GM19328 (cell line): ENCODE measurements at regions not wholly inside any gene's neighbourhood (a gene's known extent, or its start where the extent isn't known, plus 50 kb on each side); places are given as distances from the start of the nearest gene placed in this dataset.

Experiments used
- ATAC-seq: cut with Tn5 transposase; IDR thresholded peaks from one replicate; pipeline ENCODE4 v1.9.1; 2021; ENCODE audit warnings: mild to moderate bottlenecking, moderate library complexity; ENCODE audit not compliant: unreplicated experiment

DNA sequence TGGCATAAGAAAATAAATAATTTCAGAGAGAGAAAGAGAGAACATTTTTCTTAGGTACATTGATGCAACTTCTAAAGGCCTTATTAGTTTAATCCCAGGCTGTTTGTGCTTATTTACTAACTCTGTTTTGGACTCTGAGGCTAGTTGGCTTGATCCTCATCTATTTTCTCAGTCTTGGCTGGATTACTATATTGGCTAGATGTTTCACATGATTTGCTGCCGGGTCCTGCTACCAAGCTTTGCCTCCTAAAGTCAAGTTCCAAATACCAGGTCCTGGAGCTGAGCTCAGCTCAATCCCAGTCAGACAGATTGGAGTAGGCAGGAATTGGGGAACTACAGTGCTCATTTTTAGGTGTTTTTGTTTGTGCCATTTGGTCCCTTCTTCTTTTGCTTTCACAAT lies 340.8 kb downstream of the BCAT1 start:
- ATAC-seq: no peak

GRCh38 chr12:24605916-24606315 lies 343.0 kb downstream of the BCAT1 start:
- ATAC-seq: no peak

- ATAC-seq: no peak
Observed at GRCh38 chr12:24605466-24605865, 343.4 kb downstream of the BCAT1 start.

GRCh38 chr12:24603371-24603770 lies 345.5 kb downstream of the BCAT1 start:
- no peak for ATAC-seq

DNA sequence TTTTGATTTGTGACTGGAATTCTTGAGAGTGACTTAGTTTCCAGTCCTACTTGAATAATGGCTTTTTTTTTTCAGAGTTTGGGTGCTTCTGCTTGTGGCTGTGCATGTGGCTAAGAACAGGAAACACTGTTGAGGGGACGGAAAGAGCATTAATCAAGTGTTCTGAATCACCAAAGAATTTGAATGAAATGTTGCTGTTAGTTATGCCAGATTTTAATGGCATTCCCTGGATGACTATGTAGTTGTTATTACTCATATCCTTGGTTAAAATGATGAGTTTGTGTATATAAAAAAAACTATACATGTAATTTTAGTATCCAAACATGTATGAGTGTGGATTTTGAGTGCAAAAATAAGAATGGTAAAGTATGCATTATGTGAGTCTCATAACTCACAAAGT lies 347.9 kb downstream of the BCAT1 start:
- ATAC-seq: no peak

GRCh38 chr12:24600551-24600950 lies 348.4 kb downstream of the BCAT1 start:
- ATAC-seq: no peak

DNA sequence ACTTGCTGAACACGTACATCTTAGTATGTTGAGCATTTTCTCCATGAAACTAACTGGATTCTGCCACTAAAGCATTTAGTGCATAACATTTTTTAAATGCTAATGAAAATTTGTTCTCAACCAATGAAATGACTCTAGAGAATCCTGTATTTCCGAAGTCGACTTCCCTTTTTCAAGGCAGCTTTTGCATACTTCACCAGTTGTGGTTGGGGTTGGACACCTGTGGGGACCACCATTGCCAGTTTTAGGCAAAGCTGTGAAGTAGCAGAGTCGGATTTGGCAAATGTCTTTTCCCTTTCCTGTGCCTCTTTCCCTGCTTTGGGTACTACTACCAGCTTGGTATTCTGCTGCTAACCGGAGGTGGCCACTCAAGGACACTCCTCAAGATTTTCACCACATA lies 349.2 kb downstream of the BCAT1 start:
- no peak for ATAC-seq

DNA sequence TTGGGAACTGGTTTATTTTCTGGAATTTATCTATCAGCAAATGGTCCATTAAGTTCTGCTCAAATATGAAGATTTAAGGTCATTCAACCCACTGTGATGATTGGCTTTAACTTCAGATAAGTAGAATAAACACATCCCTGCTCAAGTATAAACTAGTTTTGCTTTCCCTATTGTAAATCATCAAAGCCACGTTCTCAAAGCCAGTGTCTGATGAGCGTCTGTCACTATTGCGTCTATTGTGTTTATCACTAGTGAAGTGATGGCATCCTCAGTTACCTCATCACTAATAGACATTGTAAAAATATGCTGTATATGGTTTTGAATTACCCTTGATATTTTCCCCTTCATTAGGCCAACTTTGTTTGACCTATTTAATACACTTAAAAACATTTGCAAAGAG lies 351.3 kb downstream of the BCAT1 start:
- ATAC-seq: no peak

DNA sequence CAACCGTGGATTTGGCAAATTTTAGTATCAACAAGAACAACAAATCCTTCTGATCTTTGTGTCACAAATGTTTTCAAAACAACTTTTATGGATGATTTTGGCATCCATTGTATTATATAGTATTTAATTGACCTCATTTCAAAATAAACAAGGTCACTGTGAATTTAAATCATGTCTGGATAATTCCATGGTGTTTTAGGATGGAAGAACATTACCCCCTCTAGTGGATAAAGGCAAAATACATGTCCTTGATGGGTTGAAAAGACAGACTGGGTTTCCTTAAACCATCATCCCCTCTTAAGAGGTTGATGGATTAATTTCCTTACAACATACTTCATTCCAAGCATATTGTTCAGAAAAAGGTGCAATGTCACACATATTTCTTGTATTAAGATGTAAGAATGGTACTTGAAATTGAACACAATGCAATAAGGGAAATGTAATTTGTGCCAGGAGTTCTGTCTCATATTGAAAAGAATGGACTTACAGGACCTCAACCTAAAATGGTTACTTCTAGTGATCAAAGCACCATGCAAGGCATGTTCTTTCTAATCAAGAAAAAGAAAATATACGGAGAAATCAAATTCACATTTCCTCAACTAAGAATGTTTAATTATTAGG lies 352.0 kb downstream of the BCAT1 start:
- no peak for ATAC-seq

GRCh38 chr12:24595652-24596235 lies 353.2 kb downstream of the BCAT1 start:
- ATAC-seq: no peak

GRCh38 chr12:24591715-24592440 lies 357.0 kb downstream of the BCAT1 start:
- ATAC-seq: no peak

GRCh38 chr12:24591079-24591626 lies 357.7 kb downstream of the BCAT1 start:
- no peak for ATAC-seq

DNA sequence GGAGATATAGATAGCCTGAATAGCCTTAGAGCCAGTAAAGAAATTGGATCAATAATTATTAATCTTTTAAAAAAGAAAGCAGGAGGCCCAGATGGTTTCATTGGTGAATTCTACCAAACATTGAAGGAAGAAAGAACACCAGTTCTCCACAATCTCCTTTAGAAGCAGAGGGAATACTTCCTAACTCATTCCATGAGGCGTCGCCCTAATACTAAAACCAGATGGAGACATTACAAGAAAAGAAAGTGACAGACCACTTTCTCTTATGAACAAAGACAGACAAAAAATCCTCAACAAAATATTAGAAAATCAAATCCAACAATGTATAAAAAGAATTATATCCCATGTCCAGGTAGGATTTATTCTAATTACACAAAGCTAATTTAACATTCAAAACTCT lies 362.6 kb downstream of the BCAT1 start:
- no peak for ATAC-seq

DNA sequence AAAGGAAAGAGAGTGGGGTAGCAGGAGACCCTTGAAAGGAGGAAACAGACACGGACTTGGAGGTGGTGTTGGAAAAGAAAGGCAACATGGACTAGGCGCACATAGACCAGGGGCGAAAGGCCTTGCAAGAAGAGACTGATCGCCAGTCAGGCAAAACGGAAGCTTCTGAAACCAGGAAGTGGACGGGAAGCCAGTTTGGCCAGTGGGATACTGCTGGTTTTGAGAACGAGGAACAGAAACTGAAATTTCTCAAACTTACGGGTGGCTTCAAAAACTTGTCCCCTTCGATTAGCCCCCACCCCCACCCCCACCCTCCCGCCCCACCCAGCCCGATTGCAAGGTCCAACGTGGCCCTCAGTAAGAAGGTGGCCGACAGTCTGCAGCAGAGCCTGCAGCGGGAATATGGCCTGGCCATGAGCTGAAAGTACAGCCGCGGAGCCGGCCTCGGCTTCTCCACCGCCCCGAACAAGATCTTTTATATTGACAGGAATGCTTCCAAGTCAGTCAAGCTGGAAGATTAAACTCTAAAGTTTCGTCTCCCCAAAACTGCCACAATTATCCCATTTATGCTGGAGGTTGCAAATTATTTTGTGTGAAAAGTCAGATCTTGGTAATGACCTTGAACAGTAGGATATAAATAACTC lies 364.7 kb downstream of the BCAT1 start:
- no peak for ATAC-seq

- no peak for ATAC-seq
Observed at GRCh38 chr12:24582954-24583601, 365.8 kb downstream of the BCAT1 start.

GRCh38 chr12:24574538-24574937 lies 374.4 kb downstream of the BCAT1 start:
- ATAC-seq: no peak

- no peak for ATAC-seq
Observed at GRCh38 chr12:24573621-24574020, 375.3 kb downstream of the BCAT1 start.

DNA sequence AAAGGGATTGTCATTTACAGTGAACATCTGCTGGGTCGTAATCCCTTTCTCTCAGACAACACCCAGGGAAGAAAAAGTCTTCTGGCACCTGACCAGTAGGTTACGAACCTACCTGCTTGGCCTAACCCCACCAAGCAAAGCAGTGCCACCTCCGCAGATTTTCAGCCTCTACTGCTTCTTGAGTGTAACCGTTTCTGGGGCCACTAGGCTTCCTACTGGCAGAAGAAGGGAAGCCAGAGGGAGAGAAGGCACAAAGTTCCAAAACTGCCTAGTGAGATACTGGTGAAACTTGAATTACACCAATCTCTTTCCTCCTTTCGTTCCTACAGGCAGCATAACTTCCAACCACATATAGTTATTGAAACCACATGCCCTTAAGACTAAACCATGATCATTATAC lies 383.6 kb downstream of the BCAT1 start:
- no peak for ATAC-seq

DNA sequence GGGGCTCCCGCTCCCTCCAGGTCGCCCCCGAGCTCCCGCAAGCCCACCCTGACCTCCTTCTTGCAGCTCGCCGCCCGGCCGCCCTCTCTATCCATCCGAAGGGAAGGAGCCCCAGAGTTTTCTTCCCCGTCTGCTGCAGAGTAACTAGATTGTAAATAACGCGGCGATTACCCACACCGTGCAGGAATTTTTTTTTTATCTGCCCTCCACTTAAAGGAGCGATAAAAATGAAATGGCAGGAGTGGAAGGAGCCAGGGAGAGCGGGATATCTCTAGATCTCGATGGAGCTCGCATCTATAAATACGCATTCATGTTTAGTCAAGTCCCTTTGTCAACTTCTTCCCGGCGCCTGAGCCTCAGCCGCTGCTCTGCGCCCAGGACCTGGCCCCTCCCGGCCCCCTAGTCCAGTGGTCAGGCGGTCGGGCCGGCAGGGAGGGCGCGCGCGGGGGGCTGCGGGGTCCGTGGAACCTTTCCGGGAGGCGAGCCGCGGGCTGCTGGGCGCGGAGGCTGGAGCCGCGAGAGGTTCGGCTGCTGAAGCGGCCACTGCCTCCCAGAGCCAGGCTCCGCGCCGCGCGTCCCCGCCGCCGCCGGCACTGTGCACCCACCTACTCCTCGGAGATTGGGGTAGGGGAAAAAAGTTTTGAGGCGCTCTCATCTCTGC lies 386.0 kb downstream of the BCAT1 start:
- ATAC-seq: no peak

DNA sequence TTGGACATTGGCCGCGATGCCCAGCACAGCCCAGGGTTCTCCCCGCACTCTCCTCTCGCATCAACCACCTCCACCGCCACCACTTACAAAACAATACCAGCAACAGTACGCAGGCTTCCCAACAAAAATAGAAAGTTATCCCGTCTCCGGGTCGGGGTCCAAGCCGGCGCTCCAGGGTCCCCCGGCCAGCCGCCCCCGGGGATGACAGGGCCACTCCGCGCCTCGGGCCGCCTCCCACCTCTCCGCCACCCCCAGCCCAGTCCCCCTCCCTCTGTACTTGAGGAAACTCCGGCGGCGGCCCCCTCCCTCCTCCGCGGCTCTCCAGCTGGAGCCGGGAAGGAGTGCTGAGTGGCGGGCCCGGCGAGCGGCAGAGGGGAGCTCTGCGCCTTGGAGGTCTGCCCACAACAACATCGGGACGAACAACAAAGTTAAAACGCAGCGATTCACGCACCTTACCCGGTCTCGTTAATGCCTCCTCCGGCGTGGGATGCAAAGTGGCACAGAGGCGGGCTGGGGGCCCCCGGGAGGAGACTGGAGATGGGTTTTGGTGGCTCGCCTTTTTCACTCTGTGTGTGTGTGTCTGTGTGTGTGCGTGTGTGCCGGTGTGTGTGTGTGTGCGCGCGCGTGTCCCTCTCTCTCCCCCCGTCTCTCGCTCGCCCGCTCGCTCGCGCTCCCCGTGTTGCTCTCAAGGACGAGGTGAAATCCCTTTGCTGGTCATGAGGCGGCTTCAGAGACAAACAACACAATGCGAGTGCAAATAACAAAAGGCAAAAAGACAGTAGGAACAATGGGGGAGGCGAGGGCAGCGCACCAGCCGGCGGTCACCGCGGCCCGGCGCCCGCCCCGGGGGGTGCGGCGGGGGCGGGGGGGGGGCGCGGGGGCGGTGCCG lies 386.8 kb downstream of the BCAT1 start:
- no peak for ATAC-seq
